GM18907 (cell line): ENCODE measurements at regions not wholly inside any gene's neighbourhood (a gene's known extent, or its start where the extent isn't known, plus 50 kb on each side); places are given as distances from the start of the nearest gene placed in this dataset.

Experiments
- ATAC-seq: cut with Tn5 transposase; IDR thresholded peaks from one replicate; pipeline ENCODE4 v1.9.1; 2021; ENCODE audit warnings: mild to moderate bottlenecking, moderate library complexity; ENCODE audit not compliant: unreplicated experiment

DNA sequence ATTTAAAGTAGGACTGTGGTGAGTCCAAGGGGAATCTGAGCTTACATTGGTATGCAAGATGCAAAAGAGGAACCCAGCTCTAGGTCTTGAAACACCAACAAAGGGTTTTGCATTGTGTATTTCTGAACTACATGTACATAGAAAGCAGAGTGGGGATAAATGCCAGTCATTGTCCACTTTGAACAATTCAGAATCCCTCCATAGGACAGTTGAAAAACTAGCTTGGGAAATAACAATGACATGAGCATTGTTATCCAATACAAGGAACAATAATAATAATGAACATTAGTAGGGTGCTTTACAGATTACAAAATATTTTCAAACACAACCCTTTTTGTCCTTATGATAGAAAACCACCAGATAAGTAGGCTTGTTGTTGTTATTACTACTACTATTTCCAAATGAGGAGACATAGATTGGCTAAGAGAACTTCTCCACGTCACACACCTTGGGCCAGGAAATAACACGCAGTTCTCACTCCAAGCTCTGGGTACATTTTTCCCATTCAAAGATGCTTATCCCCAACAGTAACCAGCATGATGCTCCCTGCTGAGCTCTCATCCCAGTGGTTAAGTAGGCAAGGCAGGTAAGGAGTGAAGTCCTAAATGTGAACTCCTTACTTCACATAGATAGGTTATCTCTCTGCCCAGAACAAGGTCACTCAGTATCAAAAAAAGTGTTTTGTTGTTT, 51.7 kb upstream of the RASSF8 start:
- ATAC-seq: no peak
